ENCODE measurements at regions not wholly inside any gene's neighbourhood (a gene's known extent, or its start where the extent isn't known, plus 50 kb on each side); places are given as distances from the start of the nearest gene placed in this dataset.

GRCh38 chr4:33592701-33593100 is 2651.6 kb downstream of the ARAP2 start:
- ATAC-seq (no peak), FAIRE-seq (no peak), DNase-seq (ENCODE audit: low read depth in 1 of 2, low spot score in 1 of 2) (no peak)
- Histone ChIP-seq H3K9me3 (no peaks in the 10 kb centered on the region), H3K4me3 (no peak overlapping the region), H3K27ac (no peak overlapping the region), H3K4me2 (no peak overlapping the region), H3K4me1 (no peaks in the 10 kb centered on the region)
- ChIA-PET POLR2A (no interaction called here), CTCF (no interaction called here)
- TF ChIP-seq, protein P1, sequence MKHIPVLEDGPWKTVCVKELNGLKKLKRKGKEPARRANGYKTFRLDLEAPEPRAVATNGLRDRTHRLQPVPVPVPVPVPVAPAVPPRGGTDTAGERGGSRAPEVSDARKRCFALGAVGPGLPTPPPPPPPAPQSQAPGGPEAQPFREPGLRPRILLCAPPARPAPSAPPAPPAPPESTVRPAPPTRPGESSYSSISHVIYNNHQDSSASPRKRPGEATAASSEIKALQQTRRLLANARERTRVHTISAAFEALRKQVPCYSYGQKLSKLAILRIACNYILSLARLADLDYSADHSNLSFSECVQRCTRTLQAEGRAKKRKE (CRISPR knock-in tag; IDR thresholded peaks at IDR 0.05; ENCODE audit: low read depth): no peak
- TF ChIP-seq HOXB5 (CRISPR knock-in tag; IDR thresholded peaks at IDR 0.05) (no peak), FOSL2 (IDR thresholded peaks at IDR 0.05) (no peak), FOSL2 (CRISPR knock-in tag; IDR thresholded peaks at IDR 0.05) (no peak), SMC3 (IDR thresholded peaks at IDR 0.05) (no peak), JUNB (IDR thresholded peaks at IDR 0.05) (no peak), ZNF302 (CRISPR knock-in tag; IDR thresholded peaks at IDR 0.05) (no peak), RCOR1 (IDR thresholded peaks at IDR 0.05; ENCODE audit: low read depth, low read length) (no peak), CBX8 (IDR thresholded peaks at IDR 0.05) (no peak)
- TF ChIP-seq, protein P2, sequence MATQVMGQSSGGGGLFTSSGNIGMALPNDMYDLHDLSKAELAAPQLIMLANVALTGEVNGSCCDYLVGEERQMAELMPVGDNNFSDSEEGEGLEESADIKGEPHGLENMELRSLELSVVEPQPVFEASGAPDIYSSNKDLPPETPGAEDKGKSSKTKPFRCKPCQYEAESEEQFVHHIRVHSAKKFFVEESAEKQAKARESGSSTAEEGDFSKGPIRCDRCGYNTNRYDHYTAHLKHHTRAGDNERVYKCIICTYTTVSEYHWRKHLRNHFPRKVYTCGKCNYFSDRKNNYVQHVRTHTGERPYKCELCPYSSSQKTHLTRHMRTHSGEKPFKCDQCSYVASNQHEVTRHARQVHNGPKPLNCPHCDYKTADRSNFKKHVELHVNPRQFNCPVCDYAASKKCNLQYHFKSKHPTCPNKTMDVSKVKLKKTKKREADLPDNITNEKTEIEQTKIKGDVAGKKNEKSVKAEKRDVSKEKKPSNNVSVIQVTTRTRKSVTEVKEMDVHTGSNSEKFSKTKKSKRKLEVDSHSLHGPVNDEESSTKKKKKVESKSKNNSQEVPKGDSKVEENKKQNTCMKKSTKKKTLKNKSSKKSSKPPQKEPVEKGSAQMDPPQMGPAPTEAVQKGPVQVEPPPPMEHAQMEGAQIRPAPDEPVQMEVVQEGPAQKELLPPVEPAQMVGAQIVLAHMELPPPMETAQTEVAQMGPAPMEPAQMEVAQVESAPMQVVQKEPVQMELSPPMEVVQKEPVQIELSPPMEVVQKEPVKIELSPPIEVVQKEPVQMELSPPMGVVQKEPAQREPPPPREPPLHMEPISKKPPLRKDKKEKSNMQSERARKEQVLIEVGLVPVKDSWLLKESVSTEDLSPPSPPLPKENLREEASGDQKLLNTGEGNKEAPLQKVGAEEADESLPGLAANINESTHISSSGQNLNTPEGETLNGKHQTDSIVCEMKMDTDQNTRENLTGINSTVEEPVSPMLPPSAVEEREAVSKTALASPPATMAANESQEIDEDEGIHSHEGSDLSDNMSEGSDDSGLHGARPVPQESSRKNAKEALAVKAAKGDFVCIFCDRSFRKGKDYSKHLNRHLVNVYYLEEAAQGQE (IDR thresholded peaks at IDR 0.05): no peak
- WGBS (ENCODE audit: missing lambda C conversion rate): 47% methylated on average over 2 of the region's 2 CpGs

DNA sequence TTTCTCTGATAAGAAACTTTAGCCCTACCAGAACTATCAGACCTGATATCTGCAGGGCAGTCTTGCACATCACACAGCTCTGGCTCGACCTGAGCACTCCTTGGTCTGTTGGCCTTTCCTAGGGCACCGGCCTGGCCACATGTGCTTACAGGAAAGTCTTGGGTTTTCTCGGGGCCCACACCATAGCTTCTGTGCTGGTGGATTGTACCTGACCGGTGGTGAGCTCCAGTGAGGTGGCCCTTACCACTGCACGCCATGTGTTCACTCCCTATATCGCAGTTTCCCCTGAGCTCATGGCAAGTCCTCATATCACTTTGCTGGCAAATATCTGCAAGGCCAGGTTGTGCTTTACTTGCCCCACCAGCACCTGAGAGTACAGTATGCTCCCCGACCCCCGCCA is 2637.4 kb downstream of the ARAP2 start:
- WGBS (ENCODE audit: missing lambda C conversion rate): 19% methylated on average over 8 of the region's 8 CpGs
- FAIRE-seq (no peak), DNase-seq (ENCODE audit: low read depth in 1 of 2, low spot score in 1 of 2) (no peak), ATAC-seq (no peak)
- no peaks in the 10 kb centered on the region for H3K9me3 ChIP-seq
- no peak overlapping the region for H3K4me2 ChIP-seq
- POLR2A ChIA-PET: no interaction called here
- H3K4me1 ChIP-seq: no peaks in the 10 kb centered on the region
- TF ChIP-seq HOXB13 (CRISPR knock-in tag; IDR thresholded peaks at IDR 0.05; ENCODE audit: low read depth) (no peak), ZFP36 (IDR thresholded peaks at IDR 0.05; ENCODE audit: borderline replicate concordance, partially characterized antibody) (no peak), MAFK (IDR thresholded peaks at IDR 0.05; ENCODE audit: partially characterized antibody) (no peak), SMC3 (IDR thresholded peaks at IDR 0.05) (no peak), BCL3 (IDR thresholded peaks at IDR 0.05) (no peak), CBX8 (IDR thresholded peaks at IDR 0.05) (no peak), HEYL (CRISPR knock-in tag; IDR thresholded peaks at IDR 0.05) (no peak), FOXS1 (CRISPR knock-in tag; IDR thresholded peaks at IDR 0.05) (no peak), PBX3 (IDR thresholded peaks at IDR 0.05) (no peak), RCOR1 (IDR thresholded peaks at IDR 0.05; ENCODE audit: low read depth, low read length) (no peak), CHD2 (IDR thresholded peaks at IDR 0.05; ENCODE audit: low read length, partially characterized antibody) (no peak), JUN (IDR thresholded peaks at IDR 0.05) (no peak), HOXB5 (CRISPR knock-in tag; IDR thresholded peaks at IDR 0.05) (no peak), GATA3 (IDR thresholded peaks at IDR 0.05; ENCODE audit: borderline replicate concordance) (no peak), EHMT2 (IDR thresholded peaks at IDR 0.05; ENCODE audit: low read depth) (no peak)
- TF ChIP-seq, protein P2 (IDR thresholded peaks at IDR 0.05): no peak
- H3K4me3 ChIP-seq: no peak overlapping the region
- CTCF ChIA-PET: no interaction called here
- H3K27ac ChIP-seq: no peak overlapping the region
